DOHH2 (cell line): ENCODE measurements at regions not wholly inside any gene's neighbourhood (a gene's known extent, or its start where the extent isn't known, plus 50 kb on each side); places are given as distances from the start of the nearest gene placed in this dataset.

Source experiments
- H3F3A ChIP-seq: fragments of 200-600 bp; sonication (generic), shearing (Covaris generic); 2 replicates; pipeline ENCODE4 v1.6.0; 2016; ENCODE audit warnings: antibody characterized with exemption, mild to moderate bottlenecking; ENCODE audit not compliant: control insufficient read depth, insufficient read depth
- H3K27ac ChIP-seq: fragments of 200-600 bp; sonication (generic); 2 replicates; pipeline ENCODE4 v1.5.1; 2014; ENCODE audit warnings: low read depth, mild to moderate bottlenecking, low read length, moderate library complexity
- H3K27me3 ChIP-seq: fragments of 200-600 bp; sonication (generic); 2 replicates; pipeline ENCODE4 v1.6.1; 2014; ENCODE audit warnings: mild to moderate bottlenecking, low read length, mixed read lengths; ENCODE audit not compliant: control insufficient read depth
- H3K36me3 ChIP-seq: fragments of 200-600 bp; sonication (generic); 2 replicates; pipeline ENCODE4 v1.6.1; 2014; ENCODE audit warnings: mild to moderate bottlenecking, low read length, moderate library complexity, mixed read lengths; ENCODE audit not compliant: control insufficient read depth
- H3K4me1 ChIP-seq: fragments of 200-600 bp; sonication (generic); 2 replicates; pipeline ENCODE4 v1.6.1; 2014; ENCODE audit warnings: mild to moderate bottlenecking, low read length, mixed read lengths; ENCODE audit not compliant: control insufficient read depth
- H3K4me2 ChIP-seq: fragments of 200-600 bp; sonication (generic); 2 replicates; pipeline ENCODE4 v1.6.0; 2014; ENCODE audit warnings: mild to moderate bottlenecking, low read length, moderate library complexity
- H3K4me3 ChIP-seq: fragments of 200-600 bp; sonication (generic); 2 replicates; pipeline ENCODE4 v1.5.1; 2014; ENCODE audit warnings: mild to moderate bottlenecking, low read length, mixed read lengths
- H3K79me2 ChIP-seq: fragments of 200-600 bp; sonication (generic); 2 replicates; pipeline ENCODE4 v1.6.1; 2014; ENCODE audit warnings: mild to moderate bottlenecking, low read length, mixed read lengths; ENCODE audit not compliant: control insufficient read depth
- H3K9me2 ChIP-seq: fragments of 200-600 bp; sonication (generic); replicated peaks from 2 replicates; pipeline ENCODE4 v1.6.1; 2014; ENCODE audit warnings: mild to moderate bottlenecking, low read length, mixed read lengths; ENCODE audit not compliant: control insufficient read depth
- H3K9me3 ChIP-seq: fragments of 200-600 bp; sonication (generic); 2 replicates; pipeline ENCODE4 v1.6.1; 2014; ENCODE audit warnings: antibody characterized with exemption, low read length, mixed read lengths; ENCODE audit not compliant: control insufficient read depth, insufficient read depth
- H4K20me1 ChIP-seq: fragments of 200-600 bp; sonication (generic); 2 replicates; pipeline ENCODE4 v1.6.0; 2014; ENCODE audit warnings: low read depth, mild to moderate bottlenecking, antibody characterized with exemption, low read length, moderate library complexity; ENCODE audit not compliant: control insufficient read depth, insufficient read depth
- CTCF ChIP-seq: fragments of 200-600 bp; sonication (generic); IDR thresholded peaks from one replicate; pipeline ENCODE4 v1.5.1; 2014; ENCODE audit warnings: antibody characterized with exemption, mild to moderate bottlenecking, low read depth, low read length; ENCODE audit not compliant: poor library complexity, severe bottlenecking
- EZH2phosphoT487 ChIP-seq: fragments of 200-600 bp; sonication (generic); IDR thresholded peaks from 2 replicates; pipeline ENCODE4 v1.6.1; 2017; ENCODE audit warnings: borderline replicate concordance, mild to moderate bottlenecking, antibody characterized with exemption, low read length, moderate library complexity, mixed read lengths

- no peak overlapping the region for H3K4me3 ChIP-seq
- H3K79me2 ChIP-seq = no peaks in the 10 kb centered on the region
- H3K4me1 ChIP-seq = no peaks in the 10 kb centered on the region
- H3K27ac ChIP-seq = no peak overlapping the region
- H3K4me2 ChIP-seq = no peak overlapping the region
- H3K27me3 ChIP-seq = no peaks in the 10 kb centered on the region; the same call in 1 of the 2 replicates
- no peaks in the 10 kb centered on the region for H3K9me2 ChIP-seq
- H3F3A ChIP-seq = no peaks in the 10 kb centered on the region
- H4K20me1 ChIP-seq = no peaks in the 10 kb centered on the region
- no peaks in the 10 kb centered on the region for H3K36me3 ChIP-seq
- H3K9me3 ChIP-seq = no peaks in the 10 kb centered on the region
- no peak for TF ChIP-seq CTCF
- no peak for TF ChIP-seq EZH2phosphoT487
These were observed 135.3 kb downstream of the YIPF5 start for GRCh38 chr5:144035046-144035740.

DNA sequence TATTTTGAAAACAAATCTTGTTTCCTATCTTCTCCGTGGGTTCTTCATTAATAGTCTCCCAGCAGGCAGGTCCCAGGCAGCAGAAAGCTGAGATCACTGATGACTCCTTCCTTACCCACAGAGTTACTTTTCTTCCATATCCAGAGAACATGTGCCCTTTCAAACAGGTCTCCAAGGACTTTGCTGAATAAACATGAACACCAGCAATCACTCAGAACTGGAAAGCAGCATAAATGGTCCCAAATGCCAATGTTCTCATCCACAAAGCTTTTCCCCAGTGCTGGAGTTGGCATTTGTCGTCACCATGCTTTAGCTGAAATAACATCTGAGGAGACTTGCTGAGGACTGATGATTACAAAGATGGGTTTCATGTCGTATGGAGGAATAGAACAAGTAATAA is 134.0 kb downstream of the YIPF5 start:
- no peaks in the 10 kb centered on the region for H3F3A ChIP-seq
- TF ChIP-seq EZH2phosphoT487 (no peak), CTCF (no peak)
- no peaks in the 10 kb centered on the region for H3K4me1 ChIP-seq
- no peak overlapping the region for H3K27ac ChIP-seq
- H3K9me3 ChIP-seq = no peaks in the 10 kb centered on the region
- no peaks in the 10 kb centered on the region for H3K9me2 ChIP-seq
- H3K4me3 ChIP-seq = no peak overlapping the region
- no peaks in the 10 kb centered on the region for H3K36me3 ChIP-seq
- no peak overlapping the region for H3K4me2 ChIP-seq
- no peaks in the 10 kb centered on the region for H4K20me1 ChIP-seq
- H3K27me3 ChIP-seq = no peaks in the 10 kb centered on the region; the same call in 1 of the 2 replicates
- H3K79me2 ChIP-seq = no peaks in the 10 kb centered on the region

DNA sequence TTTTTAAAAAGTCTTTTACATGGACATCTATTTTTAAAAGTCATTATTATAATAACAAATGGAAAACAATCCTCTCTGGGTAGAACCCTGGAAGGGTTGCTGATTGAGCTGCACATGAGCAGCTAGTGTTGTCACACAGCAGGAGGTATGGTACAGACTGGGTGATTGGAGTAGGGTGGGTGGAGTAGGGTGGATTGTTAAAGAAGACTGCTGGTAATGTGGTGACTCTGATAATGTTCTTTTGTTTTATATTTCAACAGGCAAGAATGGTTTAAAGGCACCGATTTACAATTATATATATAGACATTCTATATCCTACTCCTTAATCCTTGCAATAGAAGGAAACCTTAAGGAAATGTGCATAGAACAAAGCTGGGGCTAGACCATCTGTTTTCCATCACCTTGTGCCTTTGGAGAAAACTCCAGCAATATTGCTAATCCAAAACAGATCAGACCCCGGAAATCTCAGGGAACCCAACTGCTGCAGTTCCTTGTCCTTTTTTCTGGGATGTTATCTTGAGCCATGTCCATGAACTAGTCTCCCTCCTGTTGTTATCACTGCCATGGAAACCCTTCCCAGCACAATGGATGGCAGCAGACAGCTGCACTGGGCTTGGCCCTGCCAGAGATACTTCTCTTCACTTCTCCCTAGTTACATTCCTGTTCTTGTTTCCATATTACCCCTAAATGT is 129.7 kb downstream of the YIPF5 start:
- Histone ChIP-seq H3F3A (no peaks in the 10 kb centered on the region), H3K4me1 (no peaks in the 10 kb centered on the region), H3K9me3 (no peaks in the 10 kb centered on the region), H3K36me3 (no peaks in the 10 kb centered on the region), H3K4me2 (no peak overlapping the region), H3K79me2 (no peaks in the 10 kb centered on the region), H3K27me3 (no peaks in the 10 kb centered on the region), H3K4me3 (no peak overlapping the region), H4K20me1 (no peaks in the 10 kb centered on the region), H3K9me2 (no peaks in the 10 kb centered on the region), H3K27ac (no peak overlapping the region)
- TF ChIP-seq CTCF (no peak), EZH2phosphoT487 (no peak)
